Testis (tissue), 2 donors: ENCODE measurements at regions not wholly inside any gene's neighbourhood (a gene's known extent, or its start where the extent isn't known, plus 50 kb on each side); places are given as distances from the start of the nearest gene placed in this dataset.

Source experiments
- POLR2A ChIP-seq: fragments of 450-650 bp; IDR thresholded peaks from one replicate; pipeline ENCODE4 v1.6.1; 2017; ENCODE audit warnings: antibody characterized with exemption, mild to moderate bottlenecking, moderate library complexity
- TF ChIP-seq, protein P1 (sequence below), 3 experiments: fragments of 450-650 bp in 2 of 3; fragments of 200-600 bp in 1 of 3; sonication (generic) in 1 of 3; IDR thresholded peaks; one replicate each; pipeline ENCODE4 v1.5.1; 2016 to 2019; ENCODE audit warnings: antibody characterized with exemption in 3 of 3, mild to moderate bottlenecking in 2 of 3, moderate library complexity in 1 of 3

GRCh38 chr22:48906216-48906835 is 921.3 kb downstream of the BRD1 start:
- no peak for TF ChIP-seq POLR2A
- TF ChIP-seq, protein P1, sequence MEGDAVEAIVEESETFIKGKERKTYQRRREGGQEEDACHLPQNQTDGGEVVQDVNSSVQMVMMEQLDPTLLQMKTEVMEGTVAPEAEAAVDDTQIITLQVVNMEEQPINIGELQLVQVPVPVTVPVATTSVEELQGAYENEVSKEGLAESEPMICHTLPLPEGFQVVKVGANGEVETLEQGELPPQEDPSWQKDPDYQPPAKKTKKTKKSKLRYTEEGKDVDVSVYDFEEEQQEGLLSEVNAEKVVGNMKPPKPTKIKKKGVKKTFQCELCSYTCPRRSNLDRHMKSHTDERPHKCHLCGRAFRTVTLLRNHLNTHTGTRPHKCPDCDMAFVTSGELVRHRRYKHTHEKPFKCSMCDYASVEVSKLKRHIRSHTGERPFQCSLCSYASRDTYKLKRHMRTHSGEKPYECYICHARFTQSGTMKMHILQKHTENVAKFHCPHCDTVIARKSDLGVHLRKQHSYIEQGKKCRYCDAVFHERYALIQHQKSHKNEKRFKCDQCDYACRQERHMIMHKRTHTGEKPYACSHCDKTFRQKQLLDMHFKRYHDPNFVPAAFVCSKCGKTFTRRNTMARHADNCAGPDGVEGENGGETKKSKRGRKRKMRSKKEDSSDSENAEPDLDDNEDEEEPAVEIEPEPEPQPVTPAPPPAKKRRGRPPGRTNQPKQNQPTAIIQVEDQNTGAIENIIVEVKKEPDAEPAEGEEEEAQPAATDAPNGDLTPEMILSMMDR (IDR thresholded peaks at IDR 0.05): no peak
